GM12878 (cell line): ENCODE measurements at regions not wholly inside any gene's neighbourhood (a gene's known extent, or its start where the extent isn't known, plus 50 kb on each side); places are given as distances from the start of the nearest gene placed in this dataset.

Source experiments
- CREM ChIP-seq: IDR thresholded peaks from 2 replicates; pipeline ENCODE4 v1.6.1; 2014; ENCODE audit warnings: antibody characterized with exemption, low read depth
- EGR1 ChIP-seq, 2 experiments: IDR thresholded peaks; 1 replicate in 1 of 2; 2 replicates in 1 of 2; pipeline ENCODE4 v1.6.1; 2011 to 2012; ENCODE audit warnings: low read depth in 2 of 2, low read length in 2 of 2, borderline replicate concordance in 1 of 2, mild to moderate bottlenecking in 1 of 2, moderate library complexity in 1 of 2
- EZH2 ChIP-seq: IDR thresholded peaks from 2 replicates; pipeline ENCODE4 v1.6.1; 2012; ENCODE audit warnings: low read depth, mild to moderate bottlenecking, control low read depth, inconsistent platforms, low read length, borderline replicate concordance; ENCODE audit not compliant: control insufficient read depth
- FOXM1 ChIP-seq: IDR thresholded peaks from 2 replicates; pipeline ENCODE4 v1.6.1; 2012; ENCODE audit warnings: low read depth, mild to moderate bottlenecking, inconsistent platforms, low read length, moderate library complexity
- HDAC2 ChIP-seq: fragments of 200-600 bp; sonication (generic); IDR thresholded peaks from 2 replicates; pipeline ENCODE4 v1.6.1; 2017
- STAT1 ChIP-seq: fragments of 450-650 bp; conservative IDR thresholded peaks from 2 replicates; pipeline ENCODE4 v1.6.1; 2014; ENCODE audit warnings: antibody characterized with exemption, mild to moderate bottlenecking
- TCF12 ChIP-seq: IDR thresholded peaks from 2 replicates; pipeline ENCODE4 v1.6.1; 2011; ENCODE audit warnings: low read depth, mild to moderate bottlenecking, low read length
- TF ChIP-seq, protein P1 (sequence below), 3 experiments: IDR thresholded peaks in 2 of 3; conservative IDR thresholded peaks in 1 of 3; 2 replicates each; pipeline ENCODE4 v1.5.1; 2011; ENCODE audit warnings: low read depth in 3 of 3, low read length in 3 of 3, mild to moderate bottlenecking in 3 of 3, control low read depth in 2 of 3, moderate library complexity in 2 of 3, inconsistent platforms in 1 of 3, mixed read lengths in 1 of 3; ENCODE audit not compliant: control insufficient read depth in 2 of 3, insufficient read depth in 1 of 3; ENCODE audit errors: extremely low read depth in 1 of 3
- TF ChIP-seq, protein P2 (sequence below): IDR thresholded peaks from 2 replicates; pipeline ENCODE4 v1.6.1; 2011; ENCODE audit warnings: low read depth, low read length, improper control_type of control experiment, borderline replicate concordance

DNA sequence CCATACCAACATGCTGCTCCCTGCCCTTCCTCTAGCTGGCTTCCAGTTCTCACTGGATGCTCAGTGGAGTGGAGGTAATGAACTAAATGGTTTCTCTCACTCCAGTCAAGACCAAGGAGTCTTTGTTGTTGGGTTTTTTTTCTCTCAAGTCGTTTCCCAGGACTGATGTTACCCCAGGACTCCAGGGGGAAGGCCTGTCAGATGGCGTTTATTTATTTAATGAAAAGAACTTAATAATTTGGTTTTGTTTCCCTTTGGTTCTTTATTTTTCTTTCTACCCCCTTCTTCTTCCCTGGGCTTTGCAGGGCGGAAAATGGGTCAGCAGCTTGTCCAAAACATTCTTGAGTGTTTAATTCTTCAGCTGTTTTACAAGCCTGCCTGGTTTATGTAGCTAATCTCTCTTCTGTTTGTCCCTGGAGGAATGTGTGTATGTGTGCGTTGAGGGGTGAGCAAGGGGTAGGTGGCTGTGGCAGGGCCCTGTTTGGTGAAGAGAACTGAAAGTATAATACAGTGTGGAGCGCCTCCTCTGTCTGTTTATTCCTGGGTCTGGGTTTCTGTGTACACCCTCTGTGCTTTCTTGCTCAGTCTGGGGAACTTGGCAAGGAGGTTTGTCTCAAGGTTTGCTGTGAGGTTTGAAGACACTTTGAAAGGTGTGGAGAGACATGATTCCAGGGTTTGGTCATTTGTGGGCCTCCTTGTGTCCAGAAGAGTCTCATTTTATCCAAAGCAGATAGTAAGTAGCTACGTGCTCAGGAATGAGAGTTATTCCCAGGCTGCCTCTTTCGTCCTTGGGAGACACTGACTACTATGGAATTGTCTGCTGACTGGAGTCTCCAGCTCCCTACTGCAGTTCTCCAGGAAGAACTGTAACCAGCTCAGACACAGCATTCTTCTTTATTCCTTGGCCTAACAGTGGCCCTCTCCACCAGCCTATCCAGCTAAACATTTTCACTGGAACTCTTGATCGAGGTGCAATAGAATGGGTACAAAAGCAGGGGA, 175.5 kb downstream of the ADAMTS15 start:
- no peak for TF ChIP-seq EGR1 (IDR thresholded peaks at IDR 0.05; ENCODE audit: borderline replicate concordance in 1 of 2, low read depth in 2 of 2, low read length in 2 of 2)
- TF ChIP-seq, protein P1, sequence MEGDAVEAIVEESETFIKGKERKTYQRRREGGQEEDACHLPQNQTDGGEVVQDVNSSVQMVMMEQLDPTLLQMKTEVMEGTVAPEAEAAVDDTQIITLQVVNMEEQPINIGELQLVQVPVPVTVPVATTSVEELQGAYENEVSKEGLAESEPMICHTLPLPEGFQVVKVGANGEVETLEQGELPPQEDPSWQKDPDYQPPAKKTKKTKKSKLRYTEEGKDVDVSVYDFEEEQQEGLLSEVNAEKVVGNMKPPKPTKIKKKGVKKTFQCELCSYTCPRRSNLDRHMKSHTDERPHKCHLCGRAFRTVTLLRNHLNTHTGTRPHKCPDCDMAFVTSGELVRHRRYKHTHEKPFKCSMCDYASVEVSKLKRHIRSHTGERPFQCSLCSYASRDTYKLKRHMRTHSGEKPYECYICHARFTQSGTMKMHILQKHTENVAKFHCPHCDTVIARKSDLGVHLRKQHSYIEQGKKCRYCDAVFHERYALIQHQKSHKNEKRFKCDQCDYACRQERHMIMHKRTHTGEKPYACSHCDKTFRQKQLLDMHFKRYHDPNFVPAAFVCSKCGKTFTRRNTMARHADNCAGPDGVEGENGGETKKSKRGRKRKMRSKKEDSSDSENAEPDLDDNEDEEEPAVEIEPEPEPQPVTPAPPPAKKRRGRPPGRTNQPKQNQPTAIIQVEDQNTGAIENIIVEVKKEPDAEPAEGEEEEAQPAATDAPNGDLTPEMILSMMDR (IDR thresholded peaks at IDR 0.05 in 2 of 3, conservative IDR thresholded peaks at IDR 0.05 in 1 of 3; ENCODE audit: control insufficient read depth in 2 of 3, extremely low read depth in 1 of 3, insufficient read depth in 1 of 3, low read depth in 3 of 3, low read length in 3 of 3): no peak
- TF ChIP-seq FOXM1: no peak
- TF ChIP-seq HDAC2: no peak
- no peak for TF ChIP-seq CREM
- TF ChIP-seq EZH2: no peak
- TF ChIP-seq, protein P2, sequence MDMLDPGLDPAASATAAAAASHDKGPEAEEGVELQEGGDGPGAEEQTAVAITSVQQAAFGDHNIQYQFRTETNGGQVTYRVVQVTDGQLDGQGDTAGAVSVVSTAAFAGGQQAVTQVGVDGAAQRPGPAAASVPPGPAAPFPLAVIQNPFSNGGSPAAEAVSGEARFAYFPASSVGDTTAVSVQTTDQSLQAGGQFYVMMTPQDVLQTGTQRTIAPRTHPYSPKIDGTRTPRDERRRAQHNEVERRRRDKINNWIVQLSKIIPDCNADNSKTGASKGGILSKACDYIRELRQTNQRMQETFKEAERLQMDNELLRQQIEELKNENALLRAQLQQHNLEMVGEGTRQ: no peak
- TF ChIP-seq TCF12: no peak
- no peak for TF ChIP-seq STAT1
